Liver (tissue), 8 donors: ENCODE measurements at regions not wholly inside any gene's neighbourhood (a gene's known extent, or its start where the extent isn't known, plus 50 kb on each side); places are given as distances from the start of the nearest gene placed in this dataset.

Experiments
- DNase-seq: peaks from one replicate; pipeline ENCODE4 v3.0.0-alpha.2; 2017; ENCODE audit warnings: low spot score
- H3K27ac ChIP-seq, 2 donors: one replicate each; pipeline ENCODE4 v1.7.0; 2013; ENCODE audit warnings: inconsistent platforms in 2 of 2, low read length in 2 of 2, control low read depth in 1 of 2, low read depth in 1 of 2, mild to moderate bottlenecking in 1 of 2
- H3K27me3 ChIP-seq, 4 donors: one replicate each; pipeline versions ENCODE4 v1.6.1 to v1.7.0; 2013; ENCODE audit warnings: low read length in 3 of 4, inconsistent platforms in 1 of 4, mild to moderate bottlenecking in 1 of 4, moderate library complexity in 1 of 4; ENCODE audit not compliant: control insufficient read depth in 4 of 4, insufficient read depth in 4 of 4
- H3K36me3 ChIP-seq, 4 donors: one replicate each; pipeline versions ENCODE4 v1.6.1 to v1.7.0; 2013; ENCODE audit warnings: low read length in 3 of 4, mild to moderate bottlenecking in 3 of 4, low read depth in 1 of 4, moderate library complexity in 1 of 4; ENCODE audit not compliant: control insufficient read depth in 4 of 4, insufficient read depth in 3 of 4
- H3K4me1 ChIP-seq, 4 donors: one replicate each; pipeline versions ENCODE4 v1.6.1 to v1.7.0; 2013; ENCODE audit warnings: low read length in 3 of 4, mild to moderate bottlenecking in 3 of 4, moderate library complexity in 1 of 4; ENCODE audit not compliant: control insufficient read depth in 4 of 4, insufficient read depth in 4 of 4
- H3K4me3 ChIP-seq, 3 donors: one replicate each; pipeline versions ENCODE4 v1.6.1 to v1.7.0; 2013; ENCODE audit warnings: low read length in 3 of 3, control low read depth in 1 of 3, low read depth in 1 of 3, mild to moderate bottlenecking in 1 of 3
- H3K9ac ChIP-seq, 2 donors: one replicate each; pipeline ENCODE4 v1.7.0; 2013; ENCODE audit warnings: low read length in 2 of 2, mild to moderate bottlenecking in 2 of 2, moderate library complexity in 2 of 2, control low read depth in 1 of 2, low read depth in 1 of 2
- H3K9me3 ChIP-seq, 4 donors: one replicate each; pipeline versions ENCODE4 v1.6.1 to v1.7.0; 2013; ENCODE audit warnings: low read length in 3 of 4; ENCODE audit not compliant: control insufficient read depth in 4 of 4
- ATF3 ChIP-seq: IDR thresholded peaks from 2 replicates; pipeline ENCODE4 v1.6.1; 2016; ENCODE audit warnings: antibody characterized with exemption
- CTCF ChIP-seq: fragments of 150-350 bp; IDR thresholded peaks from 2 replicates; pipeline ENCODE4 v1.5.1; 2017; ENCODE audit warnings: improper control_type of control experiment, low read depth, low read length; ENCODE audit not compliant: missing input control
- EGR1 ChIP-seq, 2 donors: IDR thresholded peaks; 2 replicates each; pipeline ENCODE4 v1.6.1; 2016 to 2018; ENCODE audit warnings: antibody characterized with exemption in 2 of 2, low read depth in 2 of 2
- FOXA1 ChIP-seq: IDR thresholded peaks from 2 replicates; pipeline ENCODE4 v1.6.1; 2016; ENCODE audit warnings: antibody characterized with exemption
- GABPA ChIP-seq, 2 donors: IDR thresholded peaks in 1 of 2; conservative IDR thresholded peaks in 1 of 2; 2 replicates each; pipeline ENCODE4 v1.6.1; 2016; ENCODE audit warnings: antibody characterized with exemption in 2 of 2, mild to moderate bottlenecking in 1 of 2, moderate library complexity in 1 of 2
- HNF4A ChIP-seq, 2 donors: conservative IDR thresholded peaks; 2 replicates each; pipeline ENCODE4 v1.6.1; 2016; ENCODE audit warnings: antibody characterized with exemption in 2 of 2, mild to moderate bottlenecking in 2 of 2
- JUND ChIP-seq, 2 donors: IDR thresholded peaks; 2 replicates each; pipeline ENCODE4 v1.6.1; 2016; ENCODE audit warnings: antibody characterized with exemption in 2 of 2
- NR2F2 ChIP-seq: IDR thresholded peaks from 2 replicates; pipeline ENCODE4 v1.6.1; 2016; ENCODE audit warnings: antibody characterized with exemption
- REST ChIP-seq: IDR thresholded peaks from 2 replicates; pipeline ENCODE4 v1.6.1; 2016; ENCODE audit warnings: antibody characterized with exemption, mild to moderate bottlenecking
- RXRA ChIP-seq, 2 donors: IDR thresholded peaks; 2 replicates each; pipeline ENCODE4 v1.6.1; 2017 to 2018; ENCODE audit warnings: antibody characterized with exemption in 2 of 2, mild to moderate bottlenecking in 1 of 2
- TAF1 ChIP-seq: conservative IDR thresholded peaks from 2 replicates; pipeline ENCODE4 v1.6.1; 2016; ENCODE audit warnings: antibody characterized with exemption, mild to moderate bottlenecking
- WGBS: extraction: QIAGEN DNeasy Blood & Tissue Kit; methylation state at CpG from one replicate; pipeline ENCODE4 v1.1.7; 2013; 5-methylcytosine and 5-hydroxymethylcytosine counted together
- TF ChIP-seq, protein P1 (sequence below): IDR thresholded peaks from 2 replicates; pipeline ENCODE4 v1.6.1; 2016; ENCODE audit warnings: antibody characterized with exemption
- TF ChIP-seq, protein P2 (sequence below): IDR thresholded peaks from 2 replicates; pipeline ENCODE4 v1.6.1; 2016; ENCODE audit warnings: antibody characterized with exemption
- donor health status: healthy.
- donor health status: healthy.
- donor health status: healthy.
- donor health status: healthy.
- donor health status: healthy.

DNA sequence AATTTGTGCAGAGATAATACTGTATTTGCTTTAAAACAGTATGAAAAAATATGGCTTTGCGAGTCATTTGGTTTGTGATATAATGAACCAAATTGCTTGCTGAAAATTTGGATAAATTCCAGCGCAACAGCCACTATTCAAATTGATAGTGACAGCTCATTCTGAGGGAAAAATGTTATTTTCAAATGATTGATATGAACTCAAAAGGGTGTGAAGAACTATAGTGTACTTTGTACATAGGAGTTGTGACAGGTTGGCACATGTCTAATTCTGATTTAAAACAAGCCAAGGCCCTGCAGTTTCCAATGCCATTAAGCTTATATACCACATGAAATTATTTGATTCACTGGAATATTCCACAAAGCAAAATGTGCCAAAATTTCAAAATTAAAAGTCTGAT lies 1628.9 kb upstream of the AGA start:
- no peaks in the 10 kb centered on the region for H3K4me1 ChIP-seq
- H3K4me3 ChIP-seq: no peak overlapping the region
- 83% methylated on average over 2 of the region's 2 CpGs for WGBS

More for the DNA sequence above, 1628.9 kb upstream of the AGA start:
- Histone ChIP-seq H3K9me3 (no peaks in the 10 kb centered on the region), H3K27ac (no peak overlapping the region), H3K36me3 (no peaks in the 10 kb centered on the region), H3K9ac (no peak overlapping the region), H3K27me3 (peaks cover 0 to 3% (median 0%) of the 10 kb centered on the region in 4 donors)
- DNase-seq: no peak
- TF ChIP-seq GABPA (IDR thresholded peaks at IDR 0.05 in 1 of 2, conservative IDR thresholded peaks at IDR 0.05 in 1 of 2) (no peak), HNF4A (conservative IDR thresholded peaks at IDR 0.05) (no peak), ATF3 (no peak), NR2F2 (no peak), EGR1 (IDR thresholded peaks at IDR 0.05; ENCODE audit: low read depth in 2 of 2) (no peak), JUND (IDR thresholded peaks at IDR 0.05) (no peak), TAF1 (no peak), REST (no peak), RXRA (IDR thresholded peaks at IDR 0.05) (no peak), CTCF (no peak), FOXA1 (no peak)
- TF ChIP-seq, protein P1, sequence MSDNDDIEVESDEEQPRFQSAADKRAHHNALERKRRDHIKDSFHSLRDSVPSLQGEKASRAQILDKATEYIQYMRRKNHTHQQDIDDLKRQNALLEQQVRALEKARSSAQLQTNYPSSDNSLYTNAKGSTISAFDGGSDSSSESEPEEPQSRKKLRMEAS: no peak
- TF ChIP-seq, protein P2, sequence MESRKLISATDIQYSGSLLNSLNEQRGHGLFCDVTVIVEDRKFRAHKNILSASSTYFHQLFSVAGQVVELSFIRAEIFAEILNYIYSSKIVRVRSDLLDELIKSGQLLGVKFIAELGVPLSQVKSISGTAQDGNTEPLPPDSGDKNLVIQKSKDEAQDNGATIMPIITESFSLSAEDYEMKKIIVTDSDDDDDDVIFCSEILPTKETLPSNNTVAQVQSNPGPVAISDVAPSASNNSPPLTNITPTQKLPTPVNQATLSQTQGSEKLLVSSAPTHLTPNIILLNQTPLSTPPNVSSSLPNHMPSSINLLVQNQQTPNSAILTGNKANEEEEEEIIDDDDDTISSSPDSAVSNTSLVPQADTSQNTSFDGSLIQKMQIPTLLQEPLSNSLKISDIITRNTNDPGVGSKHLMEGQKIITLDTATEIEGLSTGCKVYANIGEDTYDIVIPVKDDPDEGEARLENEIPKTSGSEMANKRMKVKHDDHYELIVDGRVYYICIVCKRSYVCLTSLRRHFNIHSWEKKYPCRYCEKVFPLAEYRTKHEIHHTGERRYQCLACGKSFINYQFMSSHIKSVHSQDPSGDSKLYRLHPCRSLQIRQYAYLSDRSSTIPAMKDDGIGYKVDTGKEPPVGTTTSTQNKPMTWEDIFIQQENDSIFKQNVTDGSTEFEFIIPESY: no peak
